ENCODE measurements at regions not wholly inside any gene's neighbourhood (a gene's known extent, or its start where the extent isn't known, plus 50 kb on each side); places are given as distances from the start of the nearest gene placed in this dataset.
"Not testable (repeated sequence)": the region's sequence is repeated elsewhere in the genome, so short reads cannot be mapped to it uniquely, and the experiment has no call there.

DNA sequence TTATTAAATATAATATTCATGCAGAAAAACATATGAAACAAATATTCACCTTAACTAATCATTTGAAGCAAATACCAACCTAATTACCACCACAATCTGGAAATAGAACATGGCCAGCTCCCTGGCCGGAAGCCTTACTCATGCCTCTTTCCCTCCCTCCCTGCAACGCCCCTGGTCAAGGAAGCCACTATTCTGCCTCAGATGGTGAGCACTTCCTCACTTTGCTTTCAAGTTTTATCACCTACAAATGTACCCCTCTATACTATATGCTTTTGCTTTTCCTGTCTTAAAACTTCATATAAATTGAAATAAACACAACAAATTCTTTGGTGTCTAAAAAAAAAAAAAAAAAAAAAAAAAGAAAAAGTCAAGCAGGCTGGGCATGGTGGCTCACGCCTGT, 221.2 kb downstream of the CASP12 start:
- TF ChIP-seq, protein P1, sequence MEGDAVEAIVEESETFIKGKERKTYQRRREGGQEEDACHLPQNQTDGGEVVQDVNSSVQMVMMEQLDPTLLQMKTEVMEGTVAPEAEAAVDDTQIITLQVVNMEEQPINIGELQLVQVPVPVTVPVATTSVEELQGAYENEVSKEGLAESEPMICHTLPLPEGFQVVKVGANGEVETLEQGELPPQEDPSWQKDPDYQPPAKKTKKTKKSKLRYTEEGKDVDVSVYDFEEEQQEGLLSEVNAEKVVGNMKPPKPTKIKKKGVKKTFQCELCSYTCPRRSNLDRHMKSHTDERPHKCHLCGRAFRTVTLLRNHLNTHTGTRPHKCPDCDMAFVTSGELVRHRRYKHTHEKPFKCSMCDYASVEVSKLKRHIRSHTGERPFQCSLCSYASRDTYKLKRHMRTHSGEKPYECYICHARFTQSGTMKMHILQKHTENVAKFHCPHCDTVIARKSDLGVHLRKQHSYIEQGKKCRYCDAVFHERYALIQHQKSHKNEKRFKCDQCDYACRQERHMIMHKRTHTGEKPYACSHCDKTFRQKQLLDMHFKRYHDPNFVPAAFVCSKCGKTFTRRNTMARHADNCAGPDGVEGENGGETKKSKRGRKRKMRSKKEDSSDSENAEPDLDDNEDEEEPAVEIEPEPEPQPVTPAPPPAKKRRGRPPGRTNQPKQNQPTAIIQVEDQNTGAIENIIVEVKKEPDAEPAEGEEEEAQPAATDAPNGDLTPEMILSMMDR (IDR thresholded peaks at IDR 0.05; ENCODE audit: insufficient read depth, low read depth, low read length) = not testable (repeated sequence)
- TF ChIP-seq EZH2 (IDR thresholded peaks at IDR 0.05; ENCODE audit: insufficient read depth, low read length) = not testable (repeated sequence)
